HG02840 (cell line): ENCODE measurements at regions not wholly inside any gene's neighbourhood (a gene's known extent, or its start where the extent isn't known, plus 50 kb on each side); places are given as distances from the start of the nearest gene placed in this dataset.

Source experiments
- ATAC-seq: cut with Tn5 transposase; IDR thresholded peaks from one replicate; pipeline ENCODE4 v1.9.1; 2021; ENCODE audit warnings: mild to moderate bottlenecking, moderate library complexity, moderate number of reproducible peaks; ENCODE audit not compliant: unreplicated experiment, low FRiP score

- no peak for ATAC-seq
Observed at GRCh38 chr20:18992418-18992817, 178.8 kb downstream of the SCP2D1 start.

GRCh38 chr20:18995455-18995854 lies 181.9 kb downstream of the SCP2D1 start:
- no peak for ATAC-seq

GRCh38 chr20:18999086-18999485 lies 185.5 kb downstream of the SCP2D1 start:
- ATAC-seq: no peak

- no peak for ATAC-seq
Observed at GRCh38 chr20:19000078-19000477, 186.5 kb downstream of the SCP2D1 start.

GRCh38 chr20:19001177-19001576 lies 187.6 kb downstream of the SCP2D1 start:
- no peak for ATAC-seq

- no peak for ATAC-seq
Observed at GRCh38 chr20:19003366-19004336, 190.1 kb downstream of the SCP2D1 start.

GRCh38 chr20:19004975-19005374 lies 191.4 kb downstream of the SCP2D1 start:
- ATAC-seq: no peak

- no peak for ATAC-seq
Observed at GRCh38 chr20:19008497-19008896, 194.9 kb downstream of the SCP2D1 start.

- ATAC-seq: no peak
Observed at GRCh38 chr20:19009081-19009688, 195.6 kb downstream of the SCP2D1 start.

GRCh38 chr20:19012676-19013075 lies 199.1 kb downstream of the SCP2D1 start:
- no peak for ATAC-seq

- ATAC-seq: no peak
Observed at GRCh38 chr20:19013907-19014306, 198.5 kb upstream of the SLC24A3 start.

- ATAC-seq: no peak
Observed at GRCh38 chr20:19015351-19016139, 196.9 kb upstream of the SLC24A3 start.

- no peak for ATAC-seq
Observed at GRCh38 chr20:19016140-19016497, 196.3 kb upstream of the SLC24A3 start.

GRCh38 chr20:19017104-19017690 lies 195.2 kb upstream of the SLC24A3 start:
- ATAC-seq: no peak

- no peak for ATAC-seq
Observed at GRCh38 chr20:19018881-19019280, 193.6 kb upstream of the SLC24A3 start.

GRCh38 chr20:19019734-19020364 lies 192.6 kb upstream of the SLC24A3 start:
- no peak for ATAC-seq

GRCh38 chr20:19021406-19022117 lies 190.9 kb upstream of the SLC24A3 start:
- ATAC-seq: no peak

- no peak for ATAC-seq
Observed at GRCh38 chr20:19022118-19022575, 190.3 kb upstream of the SLC24A3 start.

- ATAC-seq: no peak
Observed at GRCh38 chr20:19022791-19023448, 189.5 kb upstream of the SLC24A3 start.
